B cell (primary cell): ENCODE measurements at regions not wholly inside any gene's neighbourhood (a gene's known extent, or its start where the extent isn't known, plus 50 kb on each side); places are given as distances from the start of the nearest gene placed in this dataset.

Experiments
- CTCF ChIP-seq: fragments of 200-600 bp; IDR thresholded peaks from one replicate; pipeline ENCODE4 v1.8.0; 2022; ENCODE audit warnings: antibody characterized with exemption, mild to moderate bottlenecking
- EZH2 ChIP-seq: IDR thresholded peaks from 2 replicates; pipeline ENCODE4 v1.6.1; 2012; ENCODE audit warnings: borderline replicate concordance, low read depth, mild to moderate bottlenecking, moderate library complexity, low read length; ENCODE audit not compliant: insufficient read depth, poor library complexity, severe bottlenecking

DNA sequence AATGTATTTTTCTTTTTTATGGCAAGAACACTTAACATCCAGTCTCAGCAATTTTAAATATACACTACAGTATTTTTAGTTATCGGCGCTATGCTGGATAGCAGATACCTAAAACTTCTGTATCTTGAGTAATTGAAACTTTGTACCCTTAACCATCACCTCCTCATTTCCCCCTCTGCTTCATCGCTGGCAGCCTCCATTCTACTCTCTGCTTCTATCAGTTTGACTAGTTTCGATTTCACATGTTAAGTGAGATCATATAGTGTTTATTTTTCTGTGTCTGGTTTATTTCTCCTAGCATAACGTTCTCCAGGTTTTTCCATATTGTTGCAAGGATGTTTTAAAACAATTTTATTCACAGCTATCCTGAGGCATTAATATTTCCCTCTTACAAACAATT lies 340.8 kb upstream of the SLC10A2 start:
- TF ChIP-seq CTCF (no peak), EZH2 (no peak)
